Endothelial cell of umbilical vein (primary cell): ENCODE measurements at regions not wholly inside any gene's neighbourhood (a gene's known extent, or its start where the extent isn't known, plus 50 kb on each side); places are given as distances from the start of the nearest gene placed in this dataset.

ENCODE experiments used
- CTCF ChIP-seq, 2 donors: IDR thresholded peaks; 1 replicate in 1 of 2; 2 replicates in 1 of 2; pipeline ENCODE4 v1.5.1; 2011; ENCODE audit warnings: low read length in 2 of 2, mild to moderate bottlenecking in 2 of 2, moderate library complexity in 2 of 2, control low read depth in 1 of 2, inconsistent platforms in 1 of 2, low read depth in 1 of 2; ENCODE audit not compliant: insufficient read depth in 1 of 2; ENCODE audit errors: extremely low read depth in 1 of 2
- EZH2 ChIP-seq: IDR thresholded peaks from 2 replicates; pipeline ENCODE4 v1.6.1; 2012; ENCODE audit warnings: borderline replicate concordance, low read depth, mild to moderate bottlenecking, moderate library complexity, low read length, inconsistent platforms; ENCODE audit not compliant: severe bottlenecking
- FOS ChIP-seq: IDR thresholded peaks from 2 replicates; pipeline ENCODE4 v1.6.1; 2011; ENCODE audit warnings: mild to moderate bottlenecking, low read length, moderate library complexity, borderline replicate concordance; ENCODE audit not compliant: insufficient read depth
- GATA2 ChIP-seq: IDR thresholded peaks from 2 replicates; pipeline ENCODE4 v1.7.0; 2011; ENCODE audit warnings: low read depth, mild to moderate bottlenecking, moderate library complexity, mixed read lengths, low read length; ENCODE audit not compliant: insufficient read length, insufficient read depth
- JUN ChIP-seq: IDR thresholded peaks from 2 replicates; pipeline ENCODE4 v1.6.1; 2011; ENCODE audit warnings: borderline replicate concordance, low read depth; ENCODE audit not compliant: insufficient read length, insufficient read depth
- MAX ChIP-seq: IDR thresholded peaks from 2 replicates; pipeline ENCODE4 v1.6.1; 2011; ENCODE audit not compliant: insufficient read depth, insufficient read length
- MYC ChIP-seq: IDR thresholded peaks from one replicate; pipeline ENCODE4 v1.6.1; 2011; ENCODE audit warnings: mild to moderate bottlenecking, low read depth, low read length
- POLR2A ChIP-seq: IDR thresholded peaks from 2 replicates; pipeline ENCODE4 v1.6.1; 2012; ENCODE audit warnings: low read depth, mild to moderate bottlenecking, control low read depth, low read length
- POLR2AphosphoS5 ChIP-seq: IDR thresholded peaks from 2 replicates; pipeline ENCODE4 v1.6.1; 2012; ENCODE audit warnings: low read depth, mild to moderate bottlenecking, control low read depth, low read length, moderate library complexity; ENCODE audit not compliant: insufficient read depth

GRCh38 chr6:117128052-117128451 is 137.3 kb upstream of the VGLL2 start:
- TF ChIP-seq CTCF (IDR thresholded peaks at IDR 0.05; ENCODE audit: extremely low read depth in 1 of 2, insufficient read depth in 1 of 2, low read depth in 1 of 2, low read length in 2 of 2) (no peak), POLR2AphosphoS5 (no peak), POLR2A (no peak), MAX (no peak), MYC (no peak), FOS (no peak), EZH2 (no peak), JUN (no peak), GATA2 (no peak)
